ENCODE measurements at regions not wholly inside any gene's neighbourhood (a gene's known extent, or its start where the extent isn't known, plus 50 kb on each side); places are given as distances from the start of the nearest gene placed in this dataset.

DNA sequence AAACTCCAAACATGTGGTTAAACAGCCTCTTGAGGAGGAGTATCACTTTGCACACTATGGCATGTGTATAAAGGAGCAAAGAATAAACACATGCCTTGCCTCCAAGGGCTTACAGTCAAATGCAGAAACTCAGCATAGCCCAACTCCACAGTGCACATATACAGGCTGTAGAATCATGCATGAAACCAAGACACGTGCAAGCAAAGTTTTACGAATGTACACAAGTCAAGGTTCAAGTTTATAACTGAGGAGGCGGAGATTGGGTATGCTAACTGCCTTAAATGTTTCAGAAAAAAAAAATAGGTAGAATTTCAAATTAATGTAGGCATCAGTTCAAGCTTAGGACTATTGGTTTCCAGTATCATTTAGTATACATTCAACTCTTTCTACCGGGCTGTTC, 321.1 kb downstream of the SOX9 start:
- Histone ChIP-seq H3K9ac (ENCODE audit: low read depth in 2 of 2, low read length in 2 of 2) (peak overlapping the region in 1 of 2 donors; percentile 38), H3K4me3 (no peak overlapping the region), H3K27ac (peak overlapping the region; percentile 16), H3K36me3 (no peaks in the 10 kb centered on the region), H3K27me3 (no peaks in the 10 kb centered on the region), H3K9me3 (no peaks in the 10 kb centered on the region), H3K4me1 (peaks cover 7% of the 10 kb centered on the region)
- intact Hi-C loops (cut with DNase I): no loop called here
- TF ChIP-seq, protein P1, sequence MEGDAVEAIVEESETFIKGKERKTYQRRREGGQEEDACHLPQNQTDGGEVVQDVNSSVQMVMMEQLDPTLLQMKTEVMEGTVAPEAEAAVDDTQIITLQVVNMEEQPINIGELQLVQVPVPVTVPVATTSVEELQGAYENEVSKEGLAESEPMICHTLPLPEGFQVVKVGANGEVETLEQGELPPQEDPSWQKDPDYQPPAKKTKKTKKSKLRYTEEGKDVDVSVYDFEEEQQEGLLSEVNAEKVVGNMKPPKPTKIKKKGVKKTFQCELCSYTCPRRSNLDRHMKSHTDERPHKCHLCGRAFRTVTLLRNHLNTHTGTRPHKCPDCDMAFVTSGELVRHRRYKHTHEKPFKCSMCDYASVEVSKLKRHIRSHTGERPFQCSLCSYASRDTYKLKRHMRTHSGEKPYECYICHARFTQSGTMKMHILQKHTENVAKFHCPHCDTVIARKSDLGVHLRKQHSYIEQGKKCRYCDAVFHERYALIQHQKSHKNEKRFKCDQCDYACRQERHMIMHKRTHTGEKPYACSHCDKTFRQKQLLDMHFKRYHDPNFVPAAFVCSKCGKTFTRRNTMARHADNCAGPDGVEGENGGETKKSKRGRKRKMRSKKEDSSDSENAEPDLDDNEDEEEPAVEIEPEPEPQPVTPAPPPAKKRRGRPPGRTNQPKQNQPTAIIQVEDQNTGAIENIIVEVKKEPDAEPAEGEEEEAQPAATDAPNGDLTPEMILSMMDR (IDR thresholded peaks at IDR 0.05): no peak
- no peak for DNase-seq

DNA sequence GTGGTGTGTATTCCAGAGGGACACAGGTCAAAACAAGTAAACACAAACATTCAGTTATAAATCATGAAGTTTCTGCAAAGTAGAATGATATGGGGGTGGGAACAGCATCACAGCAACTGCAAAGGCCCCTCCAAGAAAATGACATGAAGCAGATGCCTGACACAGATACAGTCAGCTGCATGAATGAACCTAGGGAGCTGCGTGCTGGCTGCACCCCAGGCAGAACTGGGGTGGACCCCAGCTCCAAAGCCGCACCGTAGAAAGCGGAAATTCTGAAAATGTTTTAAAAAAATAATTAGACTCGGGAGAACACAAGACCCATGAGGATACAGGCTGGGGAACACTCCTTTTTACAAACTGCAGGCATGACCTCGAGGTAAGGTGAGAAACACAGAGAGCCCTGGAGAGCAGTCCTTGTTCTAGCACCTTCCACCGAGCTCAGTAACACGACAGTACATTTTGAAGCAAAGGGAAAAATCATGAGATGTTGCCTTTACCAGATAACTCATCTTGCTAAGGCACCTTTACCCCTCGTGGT, 323.8 kb downstream of the SOX9 start:
- TF ChIP-seq, protein P1 (IDR thresholded peaks at IDR 0.05): no peak
- no peaks in the 10 kb centered on the region for H3K27me3 ChIP-seq
- H3K9me3 ChIP-seq: no peaks in the 10 kb centered on the region
- intact Hi-C loops (cut with DNase I): no loop called here
- H3K9ac ChIP-seq (ENCODE audit: low read depth in 2 of 2, low read length in 2 of 2): peak overlapping the region in 1 of 2 donors; percentile 80
- H3K36me3 ChIP-seq: no peaks in the 10 kb centered on the region
- H3K4me3 ChIP-seq: no peak overlapping the region
- DNase-seq: no peak
- H3K27ac ChIP-seq: peak overlapping the region; percentile 87
- peaks cover 7% of the 10 kb centered on the region for H3K4me1 ChIP-seq

DNA sequence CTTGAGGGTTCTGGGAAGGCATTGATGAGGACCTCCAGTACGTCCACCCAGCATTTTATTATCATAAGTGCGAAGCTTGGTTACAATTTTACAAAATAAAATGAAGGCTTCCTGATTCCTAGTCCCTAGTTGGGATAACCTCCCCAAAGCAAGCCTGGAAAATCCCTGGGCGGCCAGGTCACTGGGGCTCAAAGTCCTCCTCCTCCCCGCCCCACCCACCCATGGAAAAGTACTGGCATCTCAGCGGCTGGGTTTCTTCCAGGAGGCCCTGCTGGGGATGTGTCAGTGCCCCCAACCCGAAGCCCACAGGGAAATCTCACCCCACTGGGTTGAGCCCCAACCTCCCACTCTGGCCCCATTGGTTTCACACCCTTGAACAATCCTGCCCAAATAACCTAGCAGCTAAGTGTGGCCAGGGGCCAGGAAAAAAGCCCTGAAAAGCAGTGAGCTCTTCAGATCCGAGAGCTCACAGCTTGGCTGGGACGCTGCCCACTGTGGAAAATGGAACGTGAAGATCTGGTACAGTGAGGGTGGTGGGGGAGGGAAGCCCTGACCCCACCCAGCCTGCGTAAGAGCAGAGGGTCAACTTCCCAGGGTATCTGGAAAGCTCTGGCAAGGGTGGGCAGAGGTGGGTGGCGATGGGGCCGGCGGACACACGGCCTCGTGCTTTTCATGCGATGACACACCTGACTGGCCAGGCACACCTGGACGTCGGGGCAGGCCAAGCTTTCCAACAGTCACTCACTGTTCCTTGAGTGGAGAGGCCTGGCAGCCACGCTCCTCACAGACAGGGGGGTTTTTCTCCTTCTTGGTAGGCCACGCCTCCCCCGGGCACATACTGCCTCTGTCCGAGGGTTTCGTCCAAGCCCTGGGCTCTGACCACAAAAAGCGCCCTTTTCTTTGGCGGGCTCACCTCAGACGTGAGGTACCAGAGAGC, 324.5 kb downstream of the SOX9 start:
- Histone ChIP-seq H3K4me1 (peaks cover 7% of the 10 kb centered on the region), H3K36me3 (no peaks in the 10 kb centered on the region), H3K27me3 (no peaks in the 10 kb centered on the region), H3K27ac (peak overlapping the region; percentile 87), H3K9ac (ENCODE audit: low read depth in 2 of 2, low read length in 2 of 2) (peak overlapping the region in 1 of 2 donors; percentile 80), H3K4me3 (no peak overlapping the region), H3K9me3 (no peaks in the 10 kb centered on the region)
- DNase-seq: peak; percentile 84
- intact Hi-C loops (cut with DNase I): no loop called here
- TF ChIP-seq, protein P1 (IDR thresholded peaks at IDR 0.05): no peak

DNA sequence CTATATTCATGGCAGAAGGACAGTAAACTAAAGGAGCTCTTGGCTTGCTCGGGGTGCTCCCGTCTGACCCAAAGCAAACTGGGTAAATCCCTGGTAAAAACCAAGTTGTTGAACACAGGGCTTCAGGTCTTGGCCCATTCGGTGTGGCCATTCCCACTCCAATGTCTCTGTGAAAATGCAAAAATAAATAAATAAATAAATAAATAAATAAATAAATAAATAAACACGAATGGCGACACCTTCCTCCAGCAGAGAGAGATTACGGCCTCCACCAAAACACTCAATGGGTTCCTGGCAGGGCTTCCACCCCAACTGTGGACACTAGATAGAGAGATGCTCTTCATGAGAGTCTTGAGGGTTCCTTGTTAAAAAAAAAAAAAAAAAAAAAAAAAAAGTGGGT, 325.3 kb downstream of the SOX9 start:
- H3K27ac ChIP-seq: peak overlapping the region; percentile 87
- peaks cover 7% of the 10 kb centered on the region for H3K4me1 ChIP-seq
- intact Hi-C loops (cut with DNase I): no loop called here

DNA sequence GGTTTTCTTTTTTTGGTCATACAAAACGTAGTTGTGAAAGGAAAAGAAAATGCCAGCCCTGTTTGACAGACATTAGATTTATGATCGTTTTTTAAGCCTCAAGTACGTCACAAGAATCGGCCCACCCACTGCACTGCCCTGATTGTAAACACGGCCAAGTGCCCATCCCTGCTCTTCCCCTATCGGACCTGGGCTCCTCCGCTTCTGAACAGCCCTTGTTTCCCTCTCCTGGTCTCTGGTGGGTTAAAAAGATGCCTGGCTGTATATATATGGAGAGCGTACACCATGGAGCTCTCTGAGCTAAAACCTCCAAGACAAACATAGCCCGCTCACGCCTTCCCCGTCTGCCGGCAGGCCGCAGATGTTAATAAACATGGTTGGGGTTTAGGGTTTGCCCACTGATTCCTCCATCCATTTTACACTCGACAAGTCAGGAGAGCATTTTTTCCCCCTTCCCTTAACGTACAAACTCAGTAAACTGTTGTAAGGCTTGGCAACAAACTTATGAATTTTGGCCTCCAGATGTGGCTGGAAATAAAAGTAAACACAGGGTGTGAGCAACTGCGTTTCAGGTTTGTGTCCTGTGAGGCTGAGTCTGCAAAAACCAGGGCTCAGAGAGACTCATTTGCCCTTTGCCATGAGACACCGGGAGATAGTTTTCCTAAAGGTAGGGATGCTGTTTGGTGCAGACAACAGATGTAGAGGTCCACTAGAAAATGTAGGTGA, 325.9 kb downstream of the SOX9 start:
- peak overlapping the region in 1 of 2 donors; percentile 80 for H3K9ac ChIP-seq (ENCODE audit: low read depth in 2 of 2, low read length in 2 of 2)
- H3K4me1 ChIP-seq: peaks cover 7% of the 10 kb centered on the region
- peak; percentile 86 for DNase-seq
- peak overlapping the region; percentile 87 for H3K27ac ChIP-seq
- intact Hi-C loops (cut with DNase I): no loop called here
- no peak overlapping the region for H3K4me3 ChIP-seq
- no peaks in the 10 kb centered on the region for H3K9me3 ChIP-seq
- no peaks in the 10 kb centered on the region for H3K27me3 ChIP-seq
- no peaks in the 10 kb centered on the region for H3K36me3 ChIP-seq
- TF ChIP-seq, protein P1 (IDR thresholded peaks at IDR 0.05): no peak

More for the DNA sequence above, 325.3 kb downstream of the SOX9 start:
- peak overlapping the region in 1 of 2 donors; percentile 59 for H3K9ac ChIP-seq (ENCODE audit: low read depth in 2 of 2, low read length in 2 of 2)
- H3K27me3 ChIP-seq: no peaks in the 10 kb centered on the region
- H3K36me3 ChIP-seq: no peaks in the 10 kb centered on the region
- no peak overlapping the region for H3K4me3 ChIP-seq
- TF ChIP-seq, protein P1 (IDR thresholded peaks at IDR 0.05): no peak
- DNase-seq: no peak
- no peaks in the 10 kb centered on the region for H3K9me3 ChIP-seq

Measured in colonic mucosa (tissue), 4 donors.